Osteocyte (in vitro differentiated cells): ENCODE measurements at regions not wholly inside any gene's neighbourhood (a gene's known extent, or its start where the extent isn't known, plus 50 kb on each side); places are given as distances from the start of the nearest gene placed in this dataset.
A peak's percentile ranks its signal among the peaks of the same experiment; 100 is the strongest.

ENCODE experiments used
- DNase-seq: peaks from one replicate; pipeline ENCODE4 v3.0.0; 2021; ENCODE audit warnings: mixed read lengths; ENCODE audit not compliant: unreplicated experiment; ENCODE audit errors: extremely low spot score
- H3K27ac Mint-ChIP-seq: one replicate; pipeline ENCODE4 v1.8.0; 2021; ENCODE audit warnings: mild to moderate bottlenecking, mixed read lengths; ENCODE audit not compliant: unreplicated experiment
- H3K27me3 Mint-ChIP-seq: one replicate; pipeline ENCODE4 v1.8.0; 2021; ENCODE audit warnings: mixed read lengths; ENCODE audit not compliant: unreplicated experiment
- H3K36me3 Mint-ChIP-seq: one replicate; pipeline ENCODE4 v1.8.0; 2021; ENCODE audit warnings: mixed read lengths; ENCODE audit not compliant: unreplicated experiment
- H3K4me1 Mint-ChIP-seq: one replicate; pipeline ENCODE4 v1.8.0; 2021; ENCODE audit warnings: mixed read lengths; ENCODE audit not compliant: unreplicated experiment
- H3K4me3 Mint-ChIP-seq: one replicate; pipeline ENCODE4 v1.8.0; 2021; ENCODE audit warnings: mild to moderate bottlenecking, moderate library complexity, mixed read lengths; ENCODE audit not compliant: unreplicated experiment
- H3K9me3 Mint-ChIP-seq: one replicate; pipeline ENCODE4 v1.8.0; 2021; ENCODE audit warnings: mixed read lengths; ENCODE audit not compliant: unreplicated experiment
- CTCF ChIP-seq: fragments of 200-600 bp; sonication (generic); IDR thresholded peaks from 2 replicates; pipeline ENCODE4 v1.5.0; 2021; ENCODE audit warnings: antibody characterized with exemption, mild to moderate bottlenecking, moderate library complexity

- Mint-ChIP-seq H3K27ac (no peak overlapping the region), H3K4me3 (no peak overlapping the region), H3K4me1 (peaks cover 17% of the 10 kb centered on the region), H3K27me3 (no peaks in the 10 kb centered on the region), H3K9me3 (peaks cover 13% of the 10 kb centered on the region), H3K36me3 (no peaks in the 10 kb centered on the region)
- DNase-seq = no peak
- no peak for TF ChIP-seq CTCF
These were observed 257.7 kb downstream of the DIPK2A start for GRCh38 chr3:144229330-144229729.

GRCh38 chr3:144229953-144230352 lies 258.3 kb downstream of the DIPK2A start:
- no peak overlapping the region for H3K27ac Mint-ChIP-seq
- peaks cover 13% of the 10 kb centered on the region for H3K9me3 Mint-ChIP-seq
- no peak for TF ChIP-seq CTCF
- H3K4me3 Mint-ChIP-seq = no peak overlapping the region
- H3K36me3 Mint-ChIP-seq = no peaks in the 10 kb centered on the region
- DNase-seq = no peak
- H3K27me3 Mint-ChIP-seq = no peaks in the 10 kb centered on the region
- peaks cover 15% of the 10 kb centered on the region for H3K4me1 Mint-ChIP-seq

- H3K27ac Mint-ChIP-seq = no peak overlapping the region
- H3K9me3 Mint-ChIP-seq = no peaks in the 10 kb centered on the region
- no peaks in the 10 kb centered on the region for H3K27me3 Mint-ChIP-seq
- peaks cover 3% of the 10 kb centered on the region for H3K4me1 Mint-ChIP-seq
- no peak overlapping the region for H3K4me3 Mint-ChIP-seq
- TF ChIP-seq CTCF = no peak
- no peaks in the 10 kb centered on the region for H3K36me3 Mint-ChIP-seq
- DNase-seq = no peak
These were observed 263.9 kb downstream of the DIPK2A start for GRCh38 chr3:144235489-144235888.

GRCh38 chr3:144237351-144237750 lies 265.7 kb downstream of the DIPK2A start:
- H3K27ac Mint-ChIP-seq = no peak overlapping the region
- TF ChIP-seq CTCF = no peak
- DNase-seq = no peak
- peaks cover 13% of the 10 kb centered on the region for H3K4me1 Mint-ChIP-seq
- no peaks in the 10 kb centered on the region for H3K27me3 Mint-ChIP-seq
- no peaks in the 10 kb centered on the region for H3K9me3 Mint-ChIP-seq
- no peak overlapping the region for H3K4me3 Mint-ChIP-seq
- H3K36me3 Mint-ChIP-seq = no peaks in the 10 kb centered on the region

GRCh38 chr3:144241404-144241803 lies 269.8 kb downstream of the DIPK2A start:
- Mint-ChIP-seq H3K27me3 (no peaks in the 10 kb centered on the region), H3K4me3 (no peak overlapping the region), H3K9me3 (no peaks in the 10 kb centered on the region), H3K27ac (peak overlapping the region; percentile 7), H3K4me1 (peaks cover 14% of the 10 kb centered on the region), H3K36me3 (no peaks in the 10 kb centered on the region)
- TF ChIP-seq CTCF = no peak
- DNase-seq = no peak
